ENCODE measurements at regions not wholly inside any gene's neighbourhood (a gene's known extent, or its start where the extent isn't known, plus 50 kb on each side); places are given as distances from the start of the nearest gene placed in this dataset.
"Not testable (repeated sequence)": the region's sequence is repeated elsewhere in the genome, so short reads cannot be mapped to it uniquely, and the experiment has no call there.

GRCh38 chr1:103441342-103441741 is 84.2 kb upstream of the RNPC3 start:
- no peak overlapping the region for H3K4me3 ChIP-seq
- no peak overlapping the region for H3K27ac ChIP-seq
- no peak for TF ChIP-seq POLR2AphosphoS5 (IDR thresholded peaks at IDR 0.05; ENCODE audit: borderline replicate concordance, low read depth, low read length)
- no peak for TF ChIP-seq EZH2 (IDR thresholded peaks at IDR 0.05)
- no peak for TF ChIP-seq FOXP2 (optimal IDR thresholded peaks at IDR 0.05; ENCODE audit: control extremely low read depth, extremely low read length, insufficient read depth)
- no peak for DNase-seq (ENCODE audit: low read depth, low spot score)
- H3K9me3 ChIP-seq (ENCODE audit: low read depth, low read length): no peaks in the 10 kb centered on the region
- no peak overlapping the region for H3K9ac ChIP-seq (ENCODE audit: insufficient read length)
- no peaks in the 10 kb centered on the region for H3K36me3 ChIP-seq (ENCODE audit: insufficient read depth, low read length)

GRCh38 chr1:103436568-103437100 is 88.9 kb upstream of the RNPC3 start:
- not testable (repeated sequence) for H3K4me3 ChIP-seq; DNase-seq (ENCODE audit: low read depth, low spot score); H3K36me3 ChIP-seq (ENCODE audit: insufficient read depth, low read length); H3K9me3 ChIP-seq (ENCODE audit: low read depth, low read length); H3K27ac ChIP-seq; H3K9ac ChIP-seq (ENCODE audit: insufficient read length)

GRCh38 chr1:103435443-103435842 is 90.1 kb upstream of the RNPC3 start:
- H3K9me3 ChIP-seq (ENCODE audit: low read depth, low read length): no peaks in the 10 kb centered on the region
- H3K27ac ChIP-seq: no peak overlapping the region
- no peak overlapping the region for H3K9ac ChIP-seq (ENCODE audit: insufficient read length)
- no peaks in the 10 kb centered on the region for H3K36me3 ChIP-seq (ENCODE audit: insufficient read depth, low read length)
- no peak overlapping the region for H3K4me3 ChIP-seq
- DNase-seq (ENCODE audit: low read depth, low spot score): no peak
- TF ChIP-seq POLR2AphosphoS5 (IDR thresholded peaks at IDR 0.05; ENCODE audit: borderline replicate concordance, low read depth, low read length): no peak

GRCh38 chr1:103424650-103425049 is 100.8 kb upstream of the RNPC3 start:
- H3K9ac ChIP-seq (ENCODE audit: insufficient read length): no peak overlapping the region
- H3K9me3 ChIP-seq (ENCODE audit: low read depth, low read length): no peaks in the 10 kb centered on the region
- DNase-seq (ENCODE audit: low read depth, low spot score): no peak
- no peaks in the 10 kb centered on the region for H3K36me3 ChIP-seq (ENCODE audit: insufficient read depth, low read length)
- H3K4me3 ChIP-seq: no peak overlapping the region
- TF ChIP-seq POLR2AphosphoS5 (IDR thresholded peaks at IDR 0.05; ENCODE audit: borderline replicate concordance, low read depth, low read length) (no peak), EZH2 (IDR thresholded peaks at IDR 0.05) (no peak), FOXP2 (optimal IDR thresholded peaks at IDR 0.05; ENCODE audit: control extremely low read depth, extremely low read length, insufficient read depth) (no peak)
- H3K27ac ChIP-seq: no peak overlapping the region

GRCh38 chr1:103416681-103417286 is 108.7 kb upstream of the RNPC3 start:
- no peak for DNase-seq (ENCODE audit: low read depth, low spot score)

GRCh38 chr1:103387898-103388297 is 137.6 kb upstream of the RNPC3 start:
- TF ChIP-seq FOXP2 (optimal IDR thresholded peaks at IDR 0.05; ENCODE audit: control extremely low read depth, extremely low read length, insufficient read depth) (no peak), EZH2 (IDR thresholded peaks at IDR 0.05) (no peak), POLR2AphosphoS5 (IDR thresholded peaks at IDR 0.05; ENCODE audit: borderline replicate concordance, low read depth, low read length) (no peak)
- no peaks in the 10 kb centered on the region for H3K9me3 ChIP-seq (ENCODE audit: low read depth, low read length)
- DNase-seq (ENCODE audit: low read depth, low spot score): no peak
- no peaks in the 10 kb centered on the region for H3K36me3 ChIP-seq (ENCODE audit: insufficient read depth, low read length)
- no peak overlapping the region for H3K9ac ChIP-seq (ENCODE audit: insufficient read length)
- H3K27ac ChIP-seq: no peak overlapping the region
- no peak overlapping the region for H3K4me3 ChIP-seq

More at GRCh38 chr1:103416681-103417286, 108.7 kb upstream of the RNPC3 start:
- H3K9ac ChIP-seq (ENCODE audit: insufficient read length): no peak overlapping the region
- H3K27ac ChIP-seq: no peak overlapping the region
- H3K36me3 ChIP-seq (ENCODE audit: insufficient read depth, low read length): no peaks in the 10 kb centered on the region
- H3K4me3 ChIP-seq: no peak overlapping the region
- no peaks in the 10 kb centered on the region for H3K9me3 ChIP-seq (ENCODE audit: low read depth, low read length)
- no peak for TF ChIP-seq POLR2AphosphoS5 (IDR thresholded peaks at IDR 0.05; ENCODE audit: borderline replicate concordance, low read depth, low read length)
- no peak for TF ChIP-seq EZH2 (IDR thresholded peaks at IDR 0.05)
- TF ChIP-seq FOXP2 (optimal IDR thresholded peaks at IDR 0.05; ENCODE audit: control extremely low read depth, extremely low read length, insufficient read depth): no peak

- Histone ChIP-seq H3K9me3 (ENCODE audit: low read depth, low read length) (no peaks in the 10 kb centered on the region), H3K27ac (no peak overlapping the region), H3K9ac (ENCODE audit: insufficient read length) (no peak overlapping the region), H3K4me3 (no peak overlapping the region), H3K36me3 (ENCODE audit: insufficient read depth, low read length) (no peaks in the 10 kb centered on the region)
- TF ChIP-seq POLR2AphosphoS5 (IDR thresholded peaks at IDR 0.05; ENCODE audit: borderline replicate concordance, low read depth, low read length) (no peak), EZH2 (IDR thresholded peaks at IDR 0.05) (no peak), FOXP2 (optimal IDR thresholded peaks at IDR 0.05; ENCODE audit: control extremely low read depth, extremely low read length, insufficient read depth) (no peak)
- DNase-seq (ENCODE audit: low read depth, low spot score): no peak
These were observed 151.5 kb upstream of the RNPC3 start for GRCh38 chr1:103373991-103374390.

GRCh38 chr1:103372866-103373265 is 152.6 kb upstream of the RNPC3 start:
- no peak for TF ChIP-seq FOXP2 (optimal IDR thresholded peaks at IDR 0.05; ENCODE audit: control extremely low read depth, extremely low read length, insufficient read depth)
- TF ChIP-seq EZH2 (IDR thresholded peaks at IDR 0.05): no peak
- TF ChIP-seq POLR2AphosphoS5 (IDR thresholded peaks at IDR 0.05; ENCODE audit: borderline replicate concordance, low read depth, low read length): no peak
- H3K4me3 ChIP-seq: no peak overlapping the region
- DNase-seq (ENCODE audit: low read depth, low spot score): no peak

GRCh38 chr1:103371234-103371633 is 154.3 kb upstream of the RNPC3 start:
- no peak for TF ChIP-seq FOXP2 (optimal IDR thresholded peaks at IDR 0.05; ENCODE audit: control extremely low read depth, extremely low read length, insufficient read depth)
- TF ChIP-seq EZH2 (IDR thresholded peaks at IDR 0.05): no peak
- TF ChIP-seq POLR2AphosphoS5 (IDR thresholded peaks at IDR 0.05; ENCODE audit: borderline replicate concordance, low read depth, low read length): no peak
- no peak overlapping the region for H3K9ac ChIP-seq (ENCODE audit: insufficient read length)
- no peak for DNase-seq (ENCODE audit: low read depth, low spot score)

More at GRCh38 chr1:103372866-103373265, 152.6 kb upstream of the RNPC3 start:
- Histone ChIP-seq H3K9ac (ENCODE audit: insufficient read length) (no peak overlapping the region), H3K9me3 (ENCODE audit: low read depth, low read length) (no peaks in the 10 kb centered on the region), H3K27ac (no peak overlapping the region), H3K36me3 (ENCODE audit: insufficient read depth, low read length) (no peaks in the 10 kb centered on the region)

More at GRCh38 chr1:103371234-103371633, 154.3 kb upstream of the RNPC3 start:
- Histone ChIP-seq H3K4me3 (no peak overlapping the region), H3K9me3 (ENCODE audit: low read depth, low read length) (no peaks in the 10 kb centered on the region), H3K27ac (no peak overlapping the region), H3K36me3 (ENCODE audit: insufficient read depth, low read length) (no peaks in the 10 kb centered on the region)
